H1 (cell line): ENCODE measurements at regions not wholly inside any gene's neighbourhood (a gene's known extent, or its start where the extent isn't known, plus 50 kb on each side); places are given as distances from the start of the nearest gene placed in this dataset.

ENCODE experiments used
- CTCF ChIA-PET: fragments of 300-600 bp; sonication (Branson Sonifier 250); formaldehyde crosslinking; loops from one replicate; lab custom pipeline; 2021; ENCODE audit not compliant: partially characterized antibody; lab: Charles Lee
- POLR2A ChIA-PET: fragments of 300-600 bp; sonication (Branson Sonifier 250); formaldehyde crosslinking; loops from one replicate; lab custom pipeline; 2021; ENCODE audit warnings: inconsistent platforms; ENCODE audit not compliant: partially characterized antibody; lab: Charles Lee
- DNase-seq, 2 experiments: peaks; one replicate each; pipeline versions ENCODE4 v3.0.0 to v3.0.0-alpha.2; 2010 to 2022; ENCODE audit warnings: low spot score in 2 of 2, low read depth in 1 of 2, mixed read lengths in 1 of 2
- FAIRE-seq: peaks from 2 replicates; lab custom pipeline; 2011; peaks lifted over from hg19 to GRCh38; lab: Jason Lieb, UNC
- H2AFZ ChIP-seq: 2 replicates; pipeline ENCODE4 v1.8.1; 2012; ENCODE audit warnings: low read length, inconsistent platforms
- H2AK5ac ChIP-seq: 2 replicates; pipeline ENCODE4 v1.6.1; 2013; ENCODE audit warnings: low read depth, low read length
- H2BK120ac ChIP-seq: replicated peaks from 2 replicates; pipeline ENCODE3; 2013; ENCODE audit warnings: low read depth, low read length, inconsistent platforms
- H2BK12ac ChIP-seq: 2 replicates; pipeline ENCODE4 v1.6.1; 2013; ENCODE audit warnings: low read depth, low read length
- H2BK15ac ChIP-seq: 2 replicates; pipeline ENCODE4 v1.6.1; 2013; ENCODE audit warnings: low read length
- H2BK20ac ChIP-seq: 2 replicates; pipeline ENCODE4 v1.6.1; 2013; ENCODE audit warnings: low read length
- H2BK5ac ChIP-seq: 2 replicates; pipeline ENCODE4 v1.6.1; 2013; ENCODE audit warnings: low read depth, low read length
- H3K14ac ChIP-seq: 2 replicates; pipeline ENCODE4 v1.6.1; 2013; ENCODE audit warnings: inconsistent platforms; ENCODE audit not compliant: insufficient read length
- H3K18ac ChIP-seq: 2 replicates; pipeline ENCODE4 v1.6.1; 2013; ENCODE audit warnings: low read length; ENCODE audit errors: extremely low read depth
- H3K23ac ChIP-seq: 2 replicates; pipeline ENCODE4 v1.6.1; 2013; ENCODE audit warnings: inconsistent platforms; ENCODE audit not compliant: insufficient read length
- H3K23me2 ChIP-seq: 2 replicates; pipeline ENCODE4 v1.6.1; 2013; ENCODE audit warnings: low read depth, low read length
- H3K27ac ChIP-seq: 2 replicates; pipeline ENCODE4 v1.6.1; 2011; ENCODE audit warnings: low read depth, low read length, inconsistent platforms
- H3K27me3 ChIP-seq, 4 experiments: replicated peaks in 1 of 4; 1 replicate in 1 of 4; 2 replicates in 3 of 4; pipeline versions ENCODE4 v1.6.1 to v1.8.1; 2011 to 2013; ENCODE audit warnings: low read length in 3 of 4, mild to moderate bottlenecking in 3 of 4, inconsistent platforms in 2 of 4, mixed read lengths in 2 of 4, moderate library complexity in 1 of 4; ENCODE audit not compliant: control insufficient read depth in 3 of 4, insufficient read depth in 3 of 4; ENCODE audit errors: extremely low read depth in 1 of 4
- H3K36me3 ChIP-seq, 4 experiments: 2 replicates each; pipeline versions ENCODE4 v1.6.1 to v1.8.1; 2011 to 2013; ENCODE audit warnings: mild to moderate bottlenecking in 4 of 4, low read length in 3 of 4, moderate library complexity in 2 of 4, control low read depth in 1 of 4, inconsistent platforms in 1 of 4; ENCODE audit not compliant: insufficient read depth in 4 of 4, control insufficient read depth in 2 of 4
- H3K4ac ChIP-seq: replicated peaks from 2 replicates; pipeline ENCODE3; 2013; ENCODE audit warnings: low read length, low read depth, mixed read lengths, inconsistent platforms; ENCODE audit not compliant: insufficient read length
- H3K4me1 ChIP-seq, 4 experiments: replicated peaks in 1 of 4; 1 replicate in 1 of 4; 2 replicates in 3 of 4; pipeline versions ENCODE4 v1.6.1 to v1.8.1; 2011 to 2013; ENCODE audit warnings: low read length in 3 of 4, inconsistent platforms in 2 of 4, mixed read lengths in 1 of 4; ENCODE audit not compliant: insufficient read depth in 4 of 4, control insufficient read depth in 3 of 4
- H3K4me2 ChIP-seq, 2 experiments: 2 replicates each; pipeline versions ENCODE4 v1.6.1 to v1.8.1; 2011 to 2013; ENCODE audit warnings: low read depth in 2 of 2, low read length in 2 of 2, control low read depth in 1 of 2, inconsistent platforms in 1 of 2, mild to moderate bottlenecking in 1 of 2; ENCODE audit not compliant: insufficient read depth in 1 of 2
- H3K4me3 ChIP-seq, 4 experiments: fragments of 200-600, 300-600 bp in 1 of 4; sonication (generic), shearing (Covaris generic), sonication (Bioruptor Twin) in 1 of 4; 2 replicates each; pipeline versions ENCODE4 v1.5.1 to v1.8.1; 2011 to 2016; ENCODE audit warnings: low read length in 4 of 4, low read depth in 3 of 4, control low read depth in 2 of 4, inconsistent platforms in 2 of 4, mild to moderate bottlenecking in 2 of 4, mixed read lengths in 1 of 4, moderate library complexity in 1 of 4; ENCODE audit not compliant: insufficient read depth in 2 of 4; ENCODE audit errors: extremely low read depth in 1 of 4
- H3K56ac ChIP-seq: replicated peaks from 2 replicates; pipeline ENCODE3; 2013; ENCODE audit warnings: low read depth, mild to moderate bottlenecking, mixed read lengths, low read length, inconsistent platforms; ENCODE audit not compliant: insufficient read length
- H3K79me1 ChIP-seq: 2 replicates; pipeline ENCODE4 v1.6.1; 2013; ENCODE audit warnings: low read depth, low read length, control low read depth
- H3K79me2 ChIP-seq, 2 experiments: 2 replicates each; pipeline versions ENCODE4 v1.6.1 to v1.8.1; 2012 to 2013; ENCODE audit warnings: low read length in 2 of 2, mild to moderate bottlenecking in 2 of 2, inconsistent platforms in 1 of 2; ENCODE audit not compliant: insufficient read depth in 2 of 2, control insufficient read depth in 1 of 2
- H3K9ac ChIP-seq, 4 experiments: replicated peaks in 1 of 4; 1 replicate in 1 of 4; 2 replicates in 3 of 4; pipeline versions ENCODE4 v1.6.1 to v1.8.1; 2011 to 2013; ENCODE audit warnings: low read depth in 3 of 4, low read length in 3 of 4, control low read depth in 2 of 4, mild to moderate bottlenecking in 2 of 4, moderate library complexity in 2 of 4, inconsistent platforms in 1 of 4; ENCODE audit errors: extremely low read depth in 1 of 4
- H3K9me3 ChIP-seq, 2 experiments: 2 replicates each; pipeline versions ENCODE4 v1.6.1 to v1.8.1; 2012 to 2013; ENCODE audit warnings: mild to moderate bottlenecking in 2 of 2, moderate library complexity in 2 of 2, control low read depth in 1 of 2, inconsistent platforms in 1 of 2, low read depth in 1 of 2, low read length in 1 of 2, mixed read lengths in 1 of 2; ENCODE audit not compliant: insufficient read depth in 2 of 2
- H4K20me1 ChIP-seq, 2 experiments: replicated peaks in 1 of 2; 2 replicates each; pipeline versions ENCODE3 to v1.8.1; 2011 to 2013; ENCODE audit warnings: inconsistent platforms in 2 of 2, low read length in 2 of 2, mild to moderate bottlenecking in 1 of 2; ENCODE audit not compliant: insufficient read depth in 2 of 2, control insufficient read depth in 1 of 2
- H4K5ac ChIP-seq: 2 replicates; pipeline ENCODE4 v1.6.1; 2013; ENCODE audit warnings: low read length, low read depth, mixed read lengths, inconsistent platforms; ENCODE audit not compliant: insufficient read length
- H4K8ac ChIP-seq: 2 replicates; pipeline ENCODE4 v1.8.0; 2013; ENCODE audit warnings: mild to moderate bottlenecking, moderate library complexity, low read length, inconsistent platforms; ENCODE audit not compliant: insufficient read depth; ENCODE audit errors: extremely low read depth
- H4K91ac ChIP-seq: replicated peaks from 2 replicates; pipeline ENCODE3; 2013; ENCODE audit warnings: low read length, mixed read lengths, inconsistent platforms; ENCODE audit not compliant: insufficient read length
- ASH2L ChIP-seq: fragments of 200-600, 300-600 bp; sonication (generic); IDR thresholded peaks from one replicate; pipeline ENCODE4 v1.7.1; 2017; ENCODE audit warnings: low read length
- HDAC2 ChIP-seq, 2 experiments: fragments of 300-600 bp in 1 of 2; sonication (generic) in 1 of 2; IDR thresholded peaks; 2 replicates each; pipeline ENCODE4 v1.6.1; 2011 to 2012; ENCODE audit warnings: low read depth in 2 of 2, low read length in 2 of 2, mild to moderate bottlenecking in 2 of 2, moderate library complexity in 2 of 2, borderline replicate concordance in 1 of 2, inconsistent platforms in 1 of 2
- MAX ChIP-seq: IDR thresholded peaks from 2 replicates; pipeline ENCODE4 v1.6.1; 2012; ENCODE audit warnings: inconsistent platforms
- WGBS, 2 experiments: shearing (Covaris generic) in 1 of 2; methylation state at CpG; one replicate each; pipeline versions ENCODE4 v1.1.6 to v1.1.7; 2013 to 2015; ENCODE audit warnings: low lambda C conversion rate in 2 of 2, mixed read lengths in 2 of 2, inconsistent platforms in 1 of 2, low coverage in 1 of 2, missing lambda C conversion rate in 1 of 2; ENCODE audit not compliant: insufficient replicate concordance in 2 of 2, insufficient coverage in 1 of 2, insufficient read length in 1 of 2; ENCODE audit errors: extremely low coverage in 1 of 2, missing lambda C conversion rate in 1 of 2; 5-methylcytosine and 5-hydroxymethylcytosine counted together

GRCh38 chr12:91511795-91512420 lies 329.3 kb upstream of the DCN start:
- Histone ChIP-seq H3K79me1 (no peaks in the 10 kb centered on the region), H3K9me3 (no peaks in the 10 kb centered on the region), H3K4me2 (peak overlapping the region; percentile 27 to 40; a peak in 2 of 4 replicates), H3K79me2 (no peaks in the 10 kb centered on the region), H3K9ac (no peak overlapping the region), H4K5ac (no peak overlapping the region), H2BK12ac (no peak overlapping the region), H2BK15ac (no peak overlapping the region), H3K36me3 (no peaks in the 10 kb centered on the region; a peak in 2 of 8 replicates), H2BK5ac (no peak overlapping the region), H3K18ac (no peak overlapping the region), H3K4ac (no peak overlapping the region), H3K14ac (no peak overlapping the region), H2BK20ac (no peak overlapping the region), H4K20me1 (no peaks in the 10 kb centered on the region), H2BK120ac (no peak overlapping the region), H3K4me3 (no peak overlapping the region), H2AK5ac (no peak overlapping the region), H4K91ac (no peak overlapping the region), H3K23ac (no peak overlapping the region), H2AFZ (no peak overlapping the region), H3K27ac (no peak overlapping the region), H3K56ac (no peak overlapping the region), H4K8ac (no peak overlapping the region), H3K4me1 (peaks cover 2 to 9% (median 4%) of the 10 kb centered on the region in 4 experiments; a peak in 3 of 7 replicates), H3K23me2 (no peaks in the 10 kb centered on the region), H3K27me3 (no peaks in the 10 kb centered on the region)
- DNase-seq: no peak
- TF ChIP-seq ASH2L: no peak
- no peak for TF ChIP-seq HDAC2 (IDR thresholded peaks at IDR 0.05; ENCODE audit: borderline replicate concordance in 1 of 2, low read depth in 2 of 2, low read length in 2 of 2)
- no peak for TF ChIP-seq MAX
- 47% methylated on average over 1 of the region's 1 CpG; no CpG with 5 or more reads in 1 of the 2 experiments for WGBS, 2 experiments
- FAIRE-seq: no peak
- ChIA-PET POLR2A (interaction anchor here (0.5 kb wide), 1 partner anchor 1831 kb away, joined by 3 read pairs; no protein-coding TSS in a partner anchor), CTCF (interaction anchor here (0.8 kb wide), 1 partner anchor 10 kb away, joined by 3 read pairs; no protein-coding TSS in a partner anchor)
